Mesothelial cell of epicardium (in vitro differentiated cells): ENCODE measurements at regions not wholly inside any gene's neighbourhood (a gene's known extent, or its start where the extent isn't known, plus 50 kb on each side); places are given as distances from the start of the nearest gene placed in this dataset.

Experiments used
- DNase-seq, 2 experiments: peaks; one replicate each; pipeline ENCODE4 v3.0.0; 2021; ENCODE audit warnings: low spot score in 2 of 2; ENCODE audit not compliant: unreplicated experiment in 2 of 2
- H3K27ac Mint-ChIP-seq: 2 replicates; pipeline ENCODE4 v1.8.0; 2021; ENCODE audit warnings: mixed read lengths
- H3K27me3 Mint-ChIP-seq: 2 replicates; pipeline ENCODE4 v1.8.0; 2021; ENCODE audit warnings: low read depth, mixed read lengths
- H3K36me3 Mint-ChIP-seq: 2 replicates; pipeline ENCODE4 v1.8.0; 2021; ENCODE audit warnings: mixed read lengths
- H3K4me1 Mint-ChIP-seq: 2 replicates; pipeline ENCODE4 v1.8.0; 2021; ENCODE audit warnings: mixed read lengths
- H3K4me3 Mint-ChIP-seq: 2 replicates; pipeline ENCODE4 v1.8.0; 2021; ENCODE audit warnings: mild to moderate bottlenecking, moderate library complexity, mixed read lengths
- H3K9me3 Mint-ChIP-seq: 2 replicates; pipeline ENCODE4 v1.8.0; 2021; ENCODE audit warnings: mixed read lengths
- TF ChIP-seq, protein P1 (sequence below): fragments of 200-600 bp; sonication (generic); IDR thresholded peaks from one replicate; pipeline ENCODE4 v1.5.0; 2021; ENCODE audit warnings: antibody characterized with exemption; ENCODE audit not compliant: unreplicated experiment

DNA sequence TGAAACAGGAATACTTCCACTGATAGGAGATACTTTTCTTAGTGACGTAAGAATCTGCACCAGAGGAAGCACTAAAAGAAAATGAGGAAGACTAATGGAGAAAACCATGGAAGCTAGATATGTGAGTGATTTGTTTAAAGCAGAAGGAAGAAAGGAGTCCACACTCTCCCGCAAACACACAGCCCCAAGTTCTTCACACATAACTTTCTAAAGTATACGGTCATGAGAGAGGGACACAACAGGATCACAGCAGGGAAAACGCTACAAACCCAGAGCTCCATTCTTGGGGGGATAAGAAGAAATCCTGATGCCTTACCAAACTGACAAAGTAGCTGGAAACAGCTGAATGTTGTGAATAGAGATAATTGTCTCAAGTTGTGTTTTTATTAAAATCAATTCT lies 222.2 kb upstream of the TMEM161B start:
- Mint-ChIP-seq H3K36me3 (no peaks in the 10 kb centered on the region), H3K27ac (no peak overlapping the region), H3K4me3 (no peak overlapping the region), H3K9me3 (no peaks in the 10 kb centered on the region), H3K4me1 (no peaks in the 10 kb centered on the region), H3K27me3 (peaks cover 1% of the 10 kb centered on the region)
- TF ChIP-seq, protein P1, sequence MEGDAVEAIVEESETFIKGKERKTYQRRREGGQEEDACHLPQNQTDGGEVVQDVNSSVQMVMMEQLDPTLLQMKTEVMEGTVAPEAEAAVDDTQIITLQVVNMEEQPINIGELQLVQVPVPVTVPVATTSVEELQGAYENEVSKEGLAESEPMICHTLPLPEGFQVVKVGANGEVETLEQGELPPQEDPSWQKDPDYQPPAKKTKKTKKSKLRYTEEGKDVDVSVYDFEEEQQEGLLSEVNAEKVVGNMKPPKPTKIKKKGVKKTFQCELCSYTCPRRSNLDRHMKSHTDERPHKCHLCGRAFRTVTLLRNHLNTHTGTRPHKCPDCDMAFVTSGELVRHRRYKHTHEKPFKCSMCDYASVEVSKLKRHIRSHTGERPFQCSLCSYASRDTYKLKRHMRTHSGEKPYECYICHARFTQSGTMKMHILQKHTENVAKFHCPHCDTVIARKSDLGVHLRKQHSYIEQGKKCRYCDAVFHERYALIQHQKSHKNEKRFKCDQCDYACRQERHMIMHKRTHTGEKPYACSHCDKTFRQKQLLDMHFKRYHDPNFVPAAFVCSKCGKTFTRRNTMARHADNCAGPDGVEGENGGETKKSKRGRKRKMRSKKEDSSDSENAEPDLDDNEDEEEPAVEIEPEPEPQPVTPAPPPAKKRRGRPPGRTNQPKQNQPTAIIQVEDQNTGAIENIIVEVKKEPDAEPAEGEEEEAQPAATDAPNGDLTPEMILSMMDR = no peak
- DNase-seq = no peak

DNA sequence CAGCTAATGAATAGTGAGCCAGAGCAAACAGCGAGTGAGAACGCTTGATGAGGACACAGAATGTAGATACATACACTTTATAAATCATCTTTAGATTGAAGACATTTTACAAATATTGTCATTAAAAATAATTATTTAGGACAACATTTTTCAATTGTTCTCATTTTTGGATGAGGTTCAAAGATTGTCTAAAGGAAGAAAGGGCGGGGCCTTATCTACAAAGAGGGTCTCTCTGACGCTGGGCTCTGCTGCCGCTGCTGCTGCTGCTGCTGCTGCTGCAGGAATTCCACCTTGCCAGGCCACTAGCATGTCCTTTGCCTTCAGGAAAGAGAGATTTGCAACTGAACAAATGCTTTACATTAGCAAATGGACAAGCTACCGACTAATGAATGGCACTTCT lies 220.7 kb upstream of the TMEM161B start:
- H3K9me3 Mint-ChIP-seq = no peaks in the 10 kb centered on the region
- DNase-seq = no peak
- no peaks in the 10 kb centered on the region for H3K4me1 Mint-ChIP-seq
- TF ChIP-seq, protein P1 = no peak
- H3K27ac Mint-ChIP-seq = no peak overlapping the region
- H3K4me3 Mint-ChIP-seq = no peak overlapping the region
- H3K27me3 Mint-ChIP-seq = no peaks in the 10 kb centered on the region
- H3K36me3 Mint-ChIP-seq = no peaks in the 10 kb centered on the region

DNA sequence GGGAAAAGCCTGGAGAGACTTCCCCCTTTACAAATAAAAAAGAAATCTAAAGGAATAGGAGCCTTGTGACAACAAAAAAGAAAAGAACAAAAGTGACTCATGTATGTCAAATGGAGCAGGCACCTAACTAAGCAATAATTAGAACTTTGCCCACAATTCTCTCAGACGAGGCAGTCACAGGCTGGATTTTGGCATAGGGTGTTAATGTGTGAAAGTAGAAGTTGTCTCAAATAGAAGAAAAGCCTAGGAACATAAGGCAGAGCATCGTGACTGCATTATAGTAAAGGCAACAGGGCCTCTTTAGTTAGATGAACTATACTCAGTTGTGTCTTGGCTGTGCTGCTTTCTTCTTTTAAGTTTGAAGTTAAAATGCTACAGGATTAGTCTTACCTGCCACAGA lies 219.9 kb upstream of the TMEM161B start:
- H3K27ac Mint-ChIP-seq = no peak overlapping the region
- no peaks in the 10 kb centered on the region for H3K9me3 Mint-ChIP-seq
- no peaks in the 10 kb centered on the region for H3K27me3 Mint-ChIP-seq

DNA sequence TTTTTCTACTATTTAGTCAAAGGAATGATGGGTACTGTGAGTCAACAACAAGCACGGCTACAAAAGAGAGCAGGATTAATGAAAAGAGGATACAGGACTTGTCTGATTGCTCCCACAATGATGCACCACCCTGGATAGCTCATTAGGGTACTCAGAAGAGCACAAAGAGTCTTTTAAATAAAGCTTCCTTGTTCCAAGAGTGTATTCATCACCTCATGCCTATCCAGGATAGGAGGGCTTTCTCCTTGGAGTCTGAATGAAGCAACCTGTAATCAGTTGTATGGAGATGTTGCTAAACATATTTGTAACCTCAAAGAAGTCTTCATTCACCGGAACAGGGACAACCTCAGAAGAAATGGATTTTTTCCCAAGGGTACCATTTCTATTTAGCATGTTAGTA lies 219.5 kb upstream of the TMEM161B start:
- Mint-ChIP-seq H3K4me1 (peaks cover 8% of the 10 kb centered on the region), H3K27me3 (no peaks in the 10 kb centered on the region), H3K27ac (no peak overlapping the region), H3K36me3 (no peaks in the 10 kb centered on the region), H3K4me3 (no peak overlapping the region), H3K9me3 (no peaks in the 10 kb centered on the region)
- TF ChIP-seq, protein P1 = no peak
- no peak for DNase-seq

More for the DNA sequence above, 219.9 kb upstream of the TMEM161B start:
- TF ChIP-seq, protein P1 = no peak
- Mint-ChIP-seq H3K4me3 (no peak overlapping the region), H3K36me3 (no peaks in the 10 kb centered on the region), H3K4me1 (peaks cover 7% of the 10 kb centered on the region)
- DNase-seq = no peak

DNA sequence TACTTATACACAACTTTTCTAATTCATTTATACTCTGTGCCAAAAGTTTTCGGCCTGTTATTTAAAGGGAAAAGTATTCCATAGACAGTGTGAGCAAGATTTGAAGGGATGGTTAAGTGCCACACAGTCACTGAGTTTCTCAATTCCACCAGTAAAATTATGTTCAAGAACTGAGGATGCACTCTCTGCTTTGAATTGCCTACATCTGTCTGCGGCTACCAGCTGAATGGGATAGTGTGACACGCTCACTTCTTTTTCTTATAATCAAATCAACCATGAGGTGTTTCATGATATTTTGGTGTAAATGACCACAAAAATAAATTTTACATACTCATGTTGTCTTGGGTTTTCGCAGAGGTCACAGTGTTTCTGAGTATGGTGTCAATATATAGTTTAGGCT lies 218.4 kb upstream of the TMEM161B start:
- no peak for DNase-seq
- TF ChIP-seq, protein P1 = no peak
- H3K4me3 Mint-ChIP-seq = no peak overlapping the region
- no peaks in the 10 kb centered on the region for H3K36me3 Mint-ChIP-seq
- H3K27ac Mint-ChIP-seq = no peak overlapping the region
- H3K27me3 Mint-ChIP-seq = no peaks in the 10 kb centered on the region
- H3K4me1 Mint-ChIP-seq = peaks cover 8% of the 10 kb centered on the region
- no peaks in the 10 kb centered on the region for H3K9me3 Mint-ChIP-seq

DNA sequence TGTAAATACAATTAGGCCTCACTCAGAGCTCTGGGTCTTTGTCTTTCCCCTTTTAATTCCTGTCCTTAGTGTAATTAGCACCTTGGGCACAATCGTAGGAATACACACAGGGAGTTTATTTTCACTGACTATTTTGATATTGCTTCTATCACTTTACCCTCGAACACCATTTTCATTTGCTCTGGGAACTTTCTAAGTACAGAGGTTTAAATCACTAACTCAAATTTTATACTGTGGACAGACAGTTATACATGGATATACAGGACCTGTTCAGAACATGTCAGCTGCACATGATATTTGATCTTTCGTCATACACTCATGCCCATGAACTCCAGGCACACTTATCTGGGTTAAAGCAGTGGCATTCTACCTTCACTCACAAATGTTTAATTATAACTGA lies 217.8 kb upstream of the TMEM161B start:
- Mint-ChIP-seq H3K36me3 (no peaks in the 10 kb centered on the region), H3K9me3 (no peaks in the 10 kb centered on the region), H3K27ac (no peak overlapping the region), H3K4me1 (peaks cover 8% of the 10 kb centered on the region), H3K4me3 (no peak overlapping the region), H3K27me3 (no peaks in the 10 kb centered on the region)
- TF ChIP-seq, protein P1 = no peak
- no peak for DNase-seq
